ENCODE measurements at regions not wholly inside any gene's neighbourhood (a gene's known extent, or its start where the extent isn't known, plus 50 kb on each side); places are given as distances from the start of the nearest gene placed in this dataset.

- TF ChIP-seq CTCF (IDR thresholded peaks at IDR 0.05) (peak in 4 of 6 experiments; percentile 29 to 65 (median 47)), POLR2A (IDR thresholded peaks at IDR 0.05) (no peak)
Measured at GRCh38 chr7:26500749-26501352, 209.2 kb downstream of the SNX10 start.

Data from esophagus squamous epithelium (tissue), 4 donors.